ENCODE measurements at regions not wholly inside any gene's neighbourhood (a gene's known extent, or its start where the extent isn't known, plus 50 kb on each side); places are given as distances from the start of the nearest gene placed in this dataset.

GRCh38 chr3:117962750-117963149 lies 1071.9 kb downstream of the IGSF11 start:
- TF ChIP-seq EZH2 (IDR thresholded peaks at IDR 0.05; ENCODE audit: insufficient read depth, poor library complexity, severe bottlenecking) (no peak), EZH2phosphoT487 (IDR thresholded peaks at IDR 0.05; ENCODE audit: insufficient read depth, low read depth) (no peak)

Measured in GM23248 (cell line).